IPS DF 19.7 (cell line): ENCODE measurements at regions not wholly inside any gene's neighbourhood (a gene's known extent, or its start where the extent isn't known, plus 50 kb on each side); places are given as distances from the start of the nearest gene placed in this dataset.

ENCODE experiments used
- DNase-seq: peaks from one replicate; pipeline ENCODE4 v3.0.0-alpha.2; 2013; ENCODE audit warnings: low read depth, low spot score

DNA sequence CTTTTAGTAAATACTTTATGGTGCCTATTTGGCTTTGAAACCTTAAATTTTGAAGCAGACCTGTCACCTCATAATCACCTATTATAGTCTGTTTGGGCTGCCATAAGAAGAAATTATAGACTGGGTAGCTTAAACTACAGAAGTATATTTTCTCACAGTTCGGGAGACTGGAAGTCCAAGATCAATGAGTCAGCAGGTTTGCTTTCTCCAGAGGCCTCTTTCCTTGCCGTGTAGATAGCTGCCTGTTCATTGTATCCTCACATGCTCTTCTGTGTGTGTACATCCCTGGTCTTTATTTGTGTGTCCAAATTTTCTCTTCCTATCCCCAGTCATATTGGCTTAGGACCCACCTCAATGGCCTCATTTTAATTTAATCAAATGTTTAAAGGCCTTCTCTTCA is 518.2 kb downstream of the ADGRL2 start:
- DNase-seq: no peak

GRCh38 chr1:82318265-82318664 is 517.5 kb downstream of the ADGRL2 start:
- no peak for DNase-seq

GRCh38 chr1:82317671-82318070 is 516.9 kb downstream of the ADGRL2 start:
- DNase-seq: no peak

DNA sequence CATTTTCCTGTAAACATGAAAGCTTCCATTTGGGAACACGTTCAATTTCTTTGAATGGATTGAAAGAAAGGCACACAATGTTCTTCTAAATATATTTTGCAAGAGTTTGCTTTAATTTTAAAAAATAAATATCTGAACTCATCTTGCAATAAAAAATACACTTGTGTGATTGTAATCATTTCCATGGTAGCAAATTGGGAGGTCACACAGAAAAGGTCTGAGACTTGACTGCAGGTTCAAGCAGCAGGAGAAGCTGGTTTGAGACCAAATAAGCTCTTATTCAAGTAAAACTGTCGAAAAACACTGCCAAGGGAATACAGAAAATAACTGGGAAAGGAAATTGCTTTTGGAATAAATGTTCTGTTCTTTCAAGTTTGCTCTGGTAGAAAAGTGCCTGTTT is 498.9 kb downstream of the ADGRL2 start:
- DNase-seq: no peak

GRCh38 chr1:82299056-82299455 is 498.3 kb downstream of the ADGRL2 start:
- no peak for DNase-seq

- no peak for DNase-seq
Measured at GRCh38 chr1:82297139-82297896, 496.6 kb downstream of the ADGRL2 start.

DNA sequence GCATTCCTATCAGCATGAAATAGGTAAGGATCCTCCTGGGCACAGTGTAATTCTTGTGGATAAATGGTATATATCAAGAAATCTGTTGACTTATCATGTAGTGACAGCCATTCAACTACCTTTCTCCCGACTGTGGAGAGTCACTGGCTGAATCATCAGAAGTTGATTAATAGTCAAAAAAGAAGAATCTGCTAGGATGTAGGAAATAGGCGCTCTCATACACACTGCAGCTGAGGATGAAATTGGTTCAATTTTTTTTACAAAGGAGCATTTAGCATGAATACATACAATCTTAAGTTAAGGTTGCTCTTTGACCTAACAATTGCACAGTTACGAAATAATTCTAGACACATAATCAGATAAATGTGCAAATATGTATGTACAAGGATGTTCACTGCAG is 486.8 kb downstream of the ADGRL2 start:
- DNase-seq: no peak

DNA sequence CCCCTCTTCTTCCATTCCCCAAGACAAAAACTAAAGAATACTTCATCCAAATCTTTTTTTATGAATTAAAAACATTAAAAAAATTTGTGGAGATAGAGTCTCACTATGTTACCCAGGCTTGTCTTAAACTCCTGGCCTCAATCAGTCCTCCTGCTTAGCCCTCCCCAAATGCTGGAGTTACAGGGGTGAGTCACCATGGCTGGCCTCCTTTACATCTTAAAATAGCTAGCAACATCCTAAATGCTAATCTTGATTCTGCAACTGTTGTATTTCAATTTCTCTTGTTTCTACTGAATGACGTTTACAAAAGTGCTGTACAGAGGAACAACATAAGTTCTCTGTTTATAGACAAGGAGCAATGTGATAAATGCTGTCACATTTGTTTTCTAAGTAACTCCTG is 483.5 kb downstream of the ADGRL2 start:
- DNase-seq: no peak

GRCh38 chr1:82279241-82279640 is 478.5 kb downstream of the ADGRL2 start:
- no peak for DNase-seq

- DNase-seq: no peak
Measured at GRCh38 chr1:82273816-82274215, 473.1 kb downstream of the ADGRL2 start.

DNA sequence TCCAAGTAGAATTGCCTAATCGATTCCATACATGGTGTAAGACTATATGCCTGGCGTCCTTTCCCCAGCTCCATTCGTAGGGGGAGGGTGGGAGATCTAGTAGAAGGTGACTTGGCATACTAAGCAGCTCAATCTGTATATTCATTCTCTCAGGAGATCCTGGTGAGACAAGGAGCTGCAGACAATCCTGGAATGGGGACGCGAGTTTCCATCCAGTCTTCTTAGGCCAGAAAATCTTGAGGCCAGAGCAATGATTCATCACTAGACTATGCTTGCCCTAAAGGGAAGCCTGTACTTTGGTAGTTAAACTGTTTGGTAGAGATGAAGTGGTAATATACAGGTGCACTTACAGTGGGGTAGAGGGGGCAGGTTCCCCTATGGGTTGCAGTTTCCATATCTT is 468.7 kb downstream of the ADGRL2 start:
- DNase-seq: no peak

GRCh38 chr1:82268826-82269225 is 468.1 kb downstream of the ADGRL2 start:
- no peak for DNase-seq

GRCh38 chr1:82266351-82266750 is 465.6 kb downstream of the ADGRL2 start:
- DNase-seq: no peak

DNA sequence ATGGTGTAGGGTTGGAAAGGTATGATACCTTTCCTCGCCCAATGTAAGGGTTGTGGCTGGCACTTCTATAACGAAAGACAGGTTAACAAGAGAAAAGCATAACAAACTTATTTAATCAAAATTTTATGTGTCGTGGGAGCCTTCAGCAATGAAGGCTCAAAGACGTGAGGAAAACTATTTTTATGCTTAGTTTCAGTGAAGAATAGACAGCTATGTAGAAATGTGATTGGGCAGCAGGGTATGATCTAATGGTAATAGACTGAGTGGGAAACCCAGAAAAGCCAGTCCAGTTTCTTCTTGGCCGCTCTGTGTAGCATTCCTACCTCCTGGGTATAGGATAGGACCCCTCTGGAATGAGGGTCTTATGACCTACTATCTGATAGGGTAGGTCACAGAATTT is 464.7 kb downstream of the ADGRL2 start:
- no peak for DNase-seq

GRCh38 chr1:82264802-82265201 is 464.1 kb downstream of the ADGRL2 start:
- no peak for DNase-seq

- DNase-seq: no peak
Measured at GRCh38 chr1:82263396-82263795, 462.7 kb downstream of the ADGRL2 start.

- no peak for DNase-seq
Measured at GRCh38 chr1:82260666-82261065, 459.9 kb downstream of the ADGRL2 start.

- DNase-seq: no peak
Measured at GRCh38 chr1:82260051-82260450, 459.3 kb downstream of the ADGRL2 start.

- no peak for DNase-seq
Measured at GRCh38 chr1:82258887-82259286, 458.2 kb downstream of the ADGRL2 start.

GRCh38 chr1:82246050-82246449 is 445.3 kb downstream of the ADGRL2 start:
- no peak for DNase-seq

DNA sequence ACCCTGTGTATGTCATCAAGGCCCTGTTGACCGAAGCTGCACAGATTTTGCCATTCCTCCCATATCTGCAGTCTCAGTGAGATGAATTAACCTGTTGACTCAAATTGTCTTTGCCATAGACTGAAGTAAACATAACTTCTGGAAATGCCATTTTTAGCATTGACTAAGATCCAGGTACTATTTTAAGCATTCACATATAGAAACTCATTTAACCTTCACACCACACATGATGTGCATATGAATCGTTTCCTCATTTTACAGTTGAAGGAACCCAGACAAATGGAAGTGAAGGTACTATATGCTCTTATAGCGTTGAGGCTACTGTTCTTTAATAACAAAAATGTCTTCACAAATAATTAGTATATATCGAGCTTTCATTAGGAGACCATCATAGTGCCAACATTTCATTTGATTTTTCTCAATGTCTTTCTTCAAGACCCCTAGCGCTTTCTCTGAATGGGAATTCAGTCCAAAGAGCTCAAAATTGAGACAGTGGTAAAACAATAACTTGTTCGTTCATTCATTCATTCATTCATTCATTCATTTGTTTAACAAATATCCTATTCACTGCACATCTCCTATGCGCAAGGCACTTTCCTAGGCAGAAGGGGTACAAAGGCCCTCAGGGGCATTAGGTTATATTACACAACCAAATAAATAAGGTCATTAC is 444.7 kb downstream of the ADGRL2 start:
- no peak for DNase-seq

DNA sequence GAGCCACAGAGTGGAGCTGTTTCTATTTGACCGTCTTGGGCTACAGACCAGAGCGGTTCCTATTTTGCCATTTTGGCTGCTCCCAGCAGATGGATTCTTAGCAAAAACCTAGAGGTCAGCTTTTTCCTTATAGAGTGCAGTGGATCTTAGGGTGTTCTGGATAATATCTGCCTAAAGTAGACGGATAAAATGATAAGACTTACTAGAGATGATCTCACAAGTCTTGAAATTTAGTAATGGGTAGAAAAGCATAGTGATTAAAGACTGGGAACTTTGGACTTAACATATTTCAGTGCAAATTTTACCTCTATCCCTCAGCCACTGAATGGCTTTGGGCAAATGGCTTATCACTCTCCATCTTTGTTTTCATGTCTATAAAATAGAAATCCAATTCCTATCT is 439.8 kb downstream of the ADGRL2 start:
- no peak for DNase-seq

GRCh38 chr1:82230667-82231066 is 429.9 kb downstream of the ADGRL2 start:
- DNase-seq: no peak
